Ascending aorta (tissue), 2 donors: ENCODE measurements at regions not wholly inside any gene's neighbourhood (a gene's known extent, or its start where the extent isn't known, plus 50 kb on each side); places are given as distances from the start of the nearest gene placed in this dataset.

ENCODE experiments used
- DNase-seq, 2 donors: peaks; one replicate each; pipeline ENCODE4 v3.0.0-alpha.2; 2019; ENCODE audit warnings: low spot score in 2 of 2
- H3K27ac ChIP-seq, 2 donors: fragments of 200-600 bp; sonication (generic); one replicate each; pipeline ENCODE4 v1.5.1; 2016 to 2017; ENCODE audit warnings: mild to moderate bottlenecking in 1 of 2
- H3K27me3 ChIP-seq: fragments of 200-600 bp; sonication (generic); one replicate; pipeline ENCODE4 v1.5.1; 2017
- H3K36me3 ChIP-seq, 2 donors: fragments of 200-600 bp; sonication (generic); one replicate each; pipeline ENCODE4 v1.5.1; 2016
- H3K4me1 ChIP-seq, 2 donors: fragments of 200-600 bp; sonication (generic); one replicate each; pipeline ENCODE4 v1.5.1; 2016 to 2017; ENCODE audit warnings: mild to moderate bottlenecking in 1 of 2
- H3K4me3 ChIP-seq, 2 donors: fragments of 200-600 bp; sonication (generic); one replicate each; pipeline ENCODE4 v1.5.1; 2016 to 2017; ENCODE audit warnings: mild to moderate bottlenecking in 1 of 2
- H3K9me3 ChIP-seq, 2 donors: fragments of 200-600 bp; sonication (generic); one replicate each; pipeline ENCODE4 v1.5.1; 2016
- intact Hi-C: fragments of 100-400 bp; cut with DNase I; formaldehyde crosslinking; loops from one replicate; pipeline ENCODE4 v1.15.1; 2023
- TF ChIP-seq, protein P1 (sequence below), 3 experiments: fragments of 200-600 bp in 2 of 3; fragments of 450-650 bp in 1 of 3; sonication (generic) in 2 of 3; IDR thresholded peaks; one replicate each; pipeline ENCODE4 v1.5.1; 2016 to 2019; ENCODE audit warnings: antibody characterized with exemption in 3 of 3, mild to moderate bottlenecking in 1 of 3, moderate library complexity in 1 of 3

DNA sequence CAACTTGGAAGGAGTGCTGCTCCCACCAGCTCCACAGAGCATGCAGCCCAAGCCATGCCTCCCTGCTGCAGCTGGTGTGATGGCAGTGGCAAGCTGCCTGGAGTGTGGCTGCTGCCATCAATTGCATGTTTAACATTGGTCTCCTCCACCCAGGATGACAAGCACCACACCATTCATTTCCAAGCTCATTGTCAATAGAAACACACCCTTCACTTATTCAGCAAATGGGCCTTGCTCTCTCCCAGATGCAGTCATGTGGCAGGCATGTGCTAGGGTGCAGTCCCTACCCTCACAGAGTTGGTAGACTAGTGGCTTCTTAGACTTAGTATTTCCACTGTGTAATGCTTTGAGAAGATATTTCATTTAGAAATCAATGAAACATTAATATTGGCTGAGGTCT is 70.8 kb upstream of the FGF14 start:
- Histone ChIP-seq H3K4me1 (no peaks in the 10 kb centered on the region), H3K9me3 (no peaks in the 10 kb centered on the region), H3K36me3 (no peaks in the 10 kb centered on the region), H3K27me3 (no peaks in the 10 kb centered on the region), H3K27ac (no peak overlapping the region), H3K4me3 (no peak overlapping the region)
- no peak for DNase-seq
- TF ChIP-seq, protein P1, sequence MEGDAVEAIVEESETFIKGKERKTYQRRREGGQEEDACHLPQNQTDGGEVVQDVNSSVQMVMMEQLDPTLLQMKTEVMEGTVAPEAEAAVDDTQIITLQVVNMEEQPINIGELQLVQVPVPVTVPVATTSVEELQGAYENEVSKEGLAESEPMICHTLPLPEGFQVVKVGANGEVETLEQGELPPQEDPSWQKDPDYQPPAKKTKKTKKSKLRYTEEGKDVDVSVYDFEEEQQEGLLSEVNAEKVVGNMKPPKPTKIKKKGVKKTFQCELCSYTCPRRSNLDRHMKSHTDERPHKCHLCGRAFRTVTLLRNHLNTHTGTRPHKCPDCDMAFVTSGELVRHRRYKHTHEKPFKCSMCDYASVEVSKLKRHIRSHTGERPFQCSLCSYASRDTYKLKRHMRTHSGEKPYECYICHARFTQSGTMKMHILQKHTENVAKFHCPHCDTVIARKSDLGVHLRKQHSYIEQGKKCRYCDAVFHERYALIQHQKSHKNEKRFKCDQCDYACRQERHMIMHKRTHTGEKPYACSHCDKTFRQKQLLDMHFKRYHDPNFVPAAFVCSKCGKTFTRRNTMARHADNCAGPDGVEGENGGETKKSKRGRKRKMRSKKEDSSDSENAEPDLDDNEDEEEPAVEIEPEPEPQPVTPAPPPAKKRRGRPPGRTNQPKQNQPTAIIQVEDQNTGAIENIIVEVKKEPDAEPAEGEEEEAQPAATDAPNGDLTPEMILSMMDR (IDR thresholded peaks at IDR 0.05), result no peak
- intact Hi-C loops, result no loop called here

DNA sequence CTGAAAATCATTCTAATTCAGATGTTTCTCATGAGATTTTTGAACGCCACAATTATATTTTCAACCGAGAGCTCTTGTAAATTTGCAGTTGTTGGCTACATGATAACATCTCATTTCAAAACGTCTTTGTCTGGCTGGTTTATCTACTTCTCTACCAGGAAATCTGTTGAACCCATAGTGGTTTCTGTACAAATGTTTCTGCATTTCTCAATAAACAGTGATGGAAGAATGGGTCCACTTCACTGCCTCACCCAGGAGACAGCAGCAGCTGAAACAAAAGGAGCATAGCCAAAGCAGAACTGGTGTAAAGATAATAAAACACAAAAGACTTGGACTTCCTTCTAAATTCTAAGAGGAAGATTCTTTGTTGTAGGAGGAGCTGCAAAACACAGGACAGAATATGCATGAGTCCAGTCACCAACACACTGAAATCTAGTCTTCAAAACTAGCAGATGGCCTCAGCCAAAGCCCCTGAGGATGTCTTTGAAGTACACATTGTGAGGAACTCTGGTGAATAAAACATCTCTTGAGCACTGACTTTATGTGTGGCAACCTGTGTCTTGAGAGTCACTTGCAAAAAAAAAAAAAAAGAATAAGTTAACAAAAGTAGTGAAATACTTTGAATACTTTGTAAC is 68.6 kb upstream of the FGF14 start:
- Histone ChIP-seq H3K4me3 (no peak overlapping the region), H3K9me3 (no peaks in the 10 kb centered on the region), H3K4me1 (no peaks in the 10 kb centered on the region), H3K27me3 (no peaks in the 10 kb centered on the region), H3K36me3 (no peaks in the 10 kb centered on the region), H3K27ac (no peak overlapping the region)
- intact Hi-C loops, result no loop called here
- TF ChIP-seq, protein P1 (IDR thresholded peaks at IDR 0.05), result no peak
- DNase-seq, result no peak

DNA sequence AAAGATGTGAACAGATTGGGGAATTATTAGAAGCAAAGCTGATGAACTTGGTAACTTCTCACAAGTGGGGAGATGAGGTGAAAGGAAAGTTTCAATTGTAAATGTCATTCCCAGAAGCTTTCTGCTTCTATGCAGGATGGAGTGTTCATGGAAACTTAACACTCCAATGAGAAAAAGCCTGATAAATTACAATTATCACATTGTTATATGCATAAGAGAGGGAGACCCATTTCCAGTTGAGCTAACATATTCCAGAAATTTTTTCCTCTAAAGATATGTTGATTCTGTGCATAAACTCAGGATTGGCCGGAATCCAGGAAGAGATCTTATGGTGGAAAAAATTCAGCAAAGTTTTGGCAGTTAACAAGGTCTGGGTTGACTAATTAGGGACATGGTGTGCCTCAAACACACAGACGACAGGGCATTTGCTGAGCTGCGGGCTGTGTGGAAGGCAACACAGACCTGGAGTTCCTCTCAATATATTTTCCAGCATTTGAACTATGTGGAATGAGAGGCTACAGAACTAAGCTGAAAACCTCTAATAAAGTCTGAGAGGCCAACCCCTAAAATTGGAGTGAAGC is 64.9 kb upstream of the FGF14 start:
- no peaks in the 10 kb centered on the region for H3K4me1 ChIP-seq
- H3K36me3 ChIP-seq, result no peaks in the 10 kb centered on the region
- H3K27me3 ChIP-seq, result no peaks in the 10 kb centered on the region
- peak overlapping the region in 1 of 2 donors; percentile 8 for H3K27ac ChIP-seq
- DNase-seq, result no peak
- H3K9me3 ChIP-seq, result no peaks in the 10 kb centered on the region
- intact Hi-C loops, result no loop called here
- H3K4me3 ChIP-seq, result no peak overlapping the region
- TF ChIP-seq, protein P1 (IDR thresholded peaks at IDR 0.05), result no peak

DNA sequence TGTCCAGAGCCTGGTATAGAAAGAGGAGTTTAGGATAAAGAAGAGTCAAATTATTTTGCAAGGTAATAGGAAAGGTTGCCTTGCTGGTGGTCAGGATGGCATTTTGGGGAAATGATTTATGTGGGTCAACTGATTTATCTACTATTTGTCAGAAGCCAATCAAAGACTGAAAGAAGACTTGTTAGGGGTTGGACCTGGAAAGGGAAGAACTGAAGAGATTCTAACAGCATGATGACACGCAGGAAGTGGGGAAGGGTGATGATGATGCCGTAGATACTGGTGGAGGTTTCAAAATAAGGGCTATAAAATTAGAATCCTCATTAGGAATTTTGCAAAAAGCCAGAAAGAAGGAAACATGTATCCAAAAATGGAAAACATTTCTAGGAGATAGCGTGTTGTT is 60.7 kb upstream of the FGF14 start:
- Histone ChIP-seq H3K36me3 (no peaks in the 10 kb centered on the region), H3K4me3 (no peak overlapping the region), H3K27me3 (no peaks in the 10 kb centered on the region), H3K27ac (no peak overlapping the region), H3K9me3 (no peaks in the 10 kb centered on the region), H3K4me1 (no peaks in the 10 kb centered on the region)
- TF ChIP-seq, protein P1 (IDR thresholded peaks at IDR 0.05), result no peak
- DNase-seq, result no peak
- intact Hi-C loops, result no loop called here

DNA sequence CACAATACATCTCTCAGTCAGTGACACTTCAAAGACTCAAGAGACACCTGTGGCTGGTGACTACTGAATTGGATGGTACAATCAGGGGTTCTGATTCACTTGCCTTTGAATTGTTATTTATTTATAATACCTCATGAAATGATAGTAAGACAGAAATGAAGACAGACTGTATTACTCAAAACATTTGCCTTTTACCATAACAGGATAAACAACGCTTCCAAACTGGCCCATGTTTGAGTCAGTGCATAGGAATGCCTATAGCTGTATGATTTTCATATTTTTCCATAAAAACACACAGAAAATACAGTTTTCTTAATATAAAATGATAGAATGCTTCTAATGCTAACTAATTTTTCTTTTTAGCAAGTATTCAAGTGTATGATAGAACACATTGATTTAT is 59.5 kb upstream of the FGF14 start:
- Histone ChIP-seq H3K9me3 (no peaks in the 10 kb centered on the region), H3K36me3 (no peaks in the 10 kb centered on the region), H3K27ac (no peak overlapping the region), H3K27me3 (no peaks in the 10 kb centered on the region), H3K4me3 (no peak overlapping the region), H3K4me1 (no peaks in the 10 kb centered on the region)
- intact Hi-C loops, result no loop called here
- DNase-seq, result no peak
- TF ChIP-seq, protein P1 (IDR thresholded peaks at IDR 0.05), result no peak
